CD1c-positive myeloid dendritic cell (primary cell): ENCODE measurements at regions not wholly inside any gene's neighbourhood (a gene's known extent, or its start where the extent isn't known, plus 50 kb on each side); places are given as distances from the start of the nearest gene placed in this dataset.
"Not testable (repeated sequence)": the region's sequence is repeated elsewhere in the genome, so short reads cannot be mapped to it uniquely, and the experiment has no call there.

Experiments
- DNase-seq: peaks from one replicate; pipeline ENCODE4 v3.0.0-alpha.2; 2016; ENCODE audit errors: extremely low spot score

GRCh38 chr5:8710426-8710930, 835.4 kb downstream of the SEMA5A start:
- no peak for DNase-seq

DNA sequence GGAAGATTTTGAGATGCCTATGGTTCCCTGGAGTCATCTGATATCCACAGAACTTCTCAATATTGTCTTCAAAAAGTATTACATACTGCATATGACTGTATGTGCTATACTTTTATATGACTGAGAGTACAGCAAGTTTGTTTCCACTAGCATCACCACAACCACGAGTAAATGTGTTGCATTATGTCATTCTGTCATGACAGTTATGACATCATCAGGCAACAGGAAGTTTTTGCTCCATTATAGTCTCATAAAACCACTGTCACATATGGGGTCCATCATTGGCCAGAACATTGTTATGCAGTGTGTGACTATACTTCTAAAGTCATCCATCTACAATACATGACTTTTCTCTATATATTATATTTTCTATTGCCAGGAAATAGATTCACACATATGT, 831.7 kb downstream of the SEMA5A start:
- DNase-seq, result no peak

DNA sequence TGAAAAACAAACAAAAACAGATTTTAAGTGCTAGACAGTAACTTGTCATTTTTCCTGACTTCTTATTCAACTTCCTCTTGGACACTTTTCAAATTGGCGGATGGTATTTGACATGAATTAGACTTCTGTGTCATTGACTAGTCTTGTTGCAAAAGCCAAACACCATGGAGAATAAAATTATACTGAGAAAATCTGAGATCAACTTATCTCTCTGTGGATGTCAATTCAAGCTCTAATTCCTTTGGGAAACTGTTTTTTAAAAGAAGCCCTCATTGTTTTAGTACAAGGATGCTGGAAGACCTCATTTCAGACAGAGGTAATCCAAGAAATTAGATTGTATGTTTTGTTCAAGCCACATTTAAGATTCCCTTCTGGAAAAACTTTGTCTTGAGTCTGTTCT, 831.0 kb downstream of the SEMA5A start:
- no peak for DNase-seq

DNA sequence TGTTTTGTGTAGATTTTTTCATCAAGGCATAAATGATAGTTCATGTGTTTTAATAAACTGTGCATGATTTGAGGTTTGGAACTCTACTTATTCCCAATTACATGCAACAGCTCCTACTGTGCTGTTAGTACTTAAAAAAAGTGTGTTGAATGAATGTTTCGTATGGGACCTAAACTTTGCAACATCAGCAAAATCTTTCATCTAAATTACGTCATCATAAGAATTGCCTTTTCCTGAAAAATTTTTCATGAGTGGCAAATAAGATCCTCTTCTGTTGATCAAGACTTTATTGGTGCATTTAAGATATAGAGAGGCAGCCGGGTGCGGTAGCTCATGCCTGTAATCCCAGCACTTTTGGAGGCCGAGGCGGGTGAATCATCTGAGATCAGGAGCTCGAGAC, 826.1 kb downstream of the SEMA5A start:
- no peak for DNase-seq

DNA sequence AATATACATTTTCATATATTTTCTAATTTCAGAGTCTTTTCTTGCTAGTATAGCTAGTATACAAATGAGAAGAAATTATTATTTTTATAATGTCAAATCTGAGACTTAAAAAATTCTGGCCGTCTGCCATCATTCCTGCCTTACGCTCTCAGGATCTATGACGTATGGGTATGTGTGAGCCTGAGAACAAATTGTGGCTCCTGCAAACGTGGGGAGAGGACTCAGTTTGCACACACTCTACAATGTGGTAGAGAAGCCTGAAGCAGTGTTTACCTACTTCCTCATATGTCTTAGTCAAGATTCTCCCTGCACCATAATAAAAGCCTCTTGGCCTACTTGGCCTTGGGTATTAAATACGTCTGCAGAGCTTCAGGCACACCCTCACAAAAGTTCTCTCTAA, 825.4 kb downstream of the SEMA5A start:
- DNase-seq, result no peak

DNA sequence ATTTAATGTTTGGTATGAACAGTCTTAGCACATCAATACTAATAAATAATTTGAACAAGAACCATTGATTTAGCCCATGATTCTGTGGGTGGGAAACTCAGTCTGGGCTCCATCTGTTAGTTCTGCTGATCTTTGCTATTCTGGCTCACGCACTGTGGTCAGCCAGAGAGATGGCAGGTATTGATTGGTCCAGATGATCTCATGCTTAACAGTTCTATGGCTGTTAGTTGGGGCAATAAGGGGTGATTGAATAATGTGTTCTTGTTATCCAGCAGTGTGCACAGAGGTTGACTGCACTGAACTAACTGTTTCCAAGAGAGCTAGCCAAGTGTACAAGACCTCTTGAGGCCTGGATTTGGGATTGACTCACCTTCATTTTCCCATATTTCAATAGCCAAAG, 824.3 kb downstream of the SEMA5A start:
- no peak for DNase-seq

GRCh38 chr5:8726383-8727036, 819.4 kb downstream of the SEMA5A start:
- DNase-seq, result no peak

- DNase-seq, result no peak
These were observed 818.5 kb downstream of the SEMA5A start for GRCh38 chr5:8727396-8727795.

- no peak for DNase-seq
These were observed 816.4 kb downstream of the SEMA5A start for GRCh38 chr5:8729437-8729836.

DNA sequence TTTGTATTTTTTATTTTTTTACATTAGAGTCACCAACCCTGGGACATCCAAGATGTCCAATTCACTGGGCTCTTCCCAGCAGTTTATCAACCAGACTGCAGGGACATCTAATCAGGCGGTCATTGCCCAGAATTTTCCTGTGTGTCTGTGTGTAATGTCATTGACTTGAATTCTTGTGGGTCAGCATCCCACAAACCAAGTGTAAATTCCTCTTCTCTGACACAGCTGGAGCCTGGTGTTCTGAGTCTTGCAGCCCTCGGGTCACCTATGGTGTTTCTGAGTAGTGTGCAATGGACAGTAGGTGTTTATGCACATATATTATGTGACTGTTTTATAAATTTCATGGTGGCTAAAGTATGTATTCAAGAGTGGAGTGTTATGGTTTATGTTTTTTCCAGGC, 815.7 kb downstream of the SEMA5A start:
- no peak for DNase-seq

DNA sequence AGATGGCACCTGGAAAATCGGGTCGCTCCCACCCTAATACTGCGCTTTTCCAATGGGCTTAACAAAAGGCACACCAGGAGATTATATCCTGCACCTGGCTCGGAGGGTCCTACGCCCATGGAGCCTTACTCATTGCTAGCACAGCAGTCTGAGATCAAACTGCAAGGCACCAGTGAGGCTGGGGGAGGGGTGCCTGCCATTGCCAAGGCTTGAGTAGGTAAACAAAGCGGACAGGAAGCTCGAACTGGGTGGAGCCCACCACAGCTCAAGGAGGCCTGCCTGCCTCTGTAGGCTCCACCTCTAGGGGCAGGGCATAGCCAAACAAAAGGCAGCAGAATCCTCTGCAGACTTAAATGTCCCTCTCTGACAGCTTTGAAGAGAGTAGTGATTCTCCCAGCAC, 814.8 kb downstream of the SEMA5A start:
- DNase-seq, result not testable (repeated sequence)

- DNase-seq, result no peak
These were observed 805.3 kb downstream of the SEMA5A start for GRCh38 chr5:8740595-8740994.

DNA sequence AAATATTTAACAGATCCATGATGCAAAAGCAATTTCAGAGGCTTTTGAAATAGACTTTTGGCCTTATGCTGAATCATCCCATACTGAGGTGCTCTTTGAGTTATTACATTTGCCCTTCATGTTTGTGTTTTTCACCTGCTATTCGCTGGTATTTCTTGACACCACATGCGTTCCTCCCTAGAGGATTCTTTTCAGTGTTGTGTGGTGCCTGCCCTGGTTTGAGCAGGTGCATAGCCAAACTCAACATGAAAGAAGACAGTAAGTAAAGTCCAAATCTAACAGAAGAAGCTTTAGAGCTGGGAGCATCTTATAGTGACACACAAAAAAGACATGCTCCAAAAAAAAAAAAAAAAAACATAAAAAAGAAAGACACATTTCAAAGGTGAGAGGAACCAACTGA, 796.3 kb downstream of the SEMA5A start:
- no peak for DNase-seq

- DNase-seq, result no peak
These were observed 795.8 kb downstream of the SEMA5A start for GRCh38 chr5:8750100-8750499.

GRCh38 chr5:8751971-8752370, 793.9 kb downstream of the SEMA5A start:
- no peak for DNase-seq

- no peak for DNase-seq
These were observed 793.3 kb downstream of the SEMA5A start for GRCh38 chr5:8752595-8752994.

- no peak for DNase-seq
These were observed 789.3 kb downstream of the SEMA5A start for GRCh38 chr5:8756498-8757084.

DNA sequence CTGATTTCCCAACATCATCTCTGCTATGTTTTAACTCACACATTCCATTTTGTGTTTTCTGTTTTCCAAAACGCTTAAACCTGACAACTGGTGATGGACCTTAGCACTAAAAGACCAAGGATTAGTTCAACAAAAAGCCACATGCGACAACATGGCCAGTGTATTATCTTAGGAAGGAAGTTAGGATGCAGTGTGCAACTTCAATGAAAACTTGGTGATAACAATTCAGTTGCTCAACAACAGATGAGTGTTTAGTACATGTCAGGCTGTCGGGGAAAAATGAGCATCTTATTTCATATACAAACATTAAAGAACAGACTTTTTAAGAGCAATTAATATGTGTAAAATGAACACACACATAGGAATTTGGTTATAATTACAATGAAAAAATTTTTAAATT, 780.0 kb downstream of the SEMA5A start:
- no peak for DNase-seq

GRCh38 chr5:8766448-8766847, 779.4 kb downstream of the SEMA5A start:
- DNase-seq, result no peak

DNA sequence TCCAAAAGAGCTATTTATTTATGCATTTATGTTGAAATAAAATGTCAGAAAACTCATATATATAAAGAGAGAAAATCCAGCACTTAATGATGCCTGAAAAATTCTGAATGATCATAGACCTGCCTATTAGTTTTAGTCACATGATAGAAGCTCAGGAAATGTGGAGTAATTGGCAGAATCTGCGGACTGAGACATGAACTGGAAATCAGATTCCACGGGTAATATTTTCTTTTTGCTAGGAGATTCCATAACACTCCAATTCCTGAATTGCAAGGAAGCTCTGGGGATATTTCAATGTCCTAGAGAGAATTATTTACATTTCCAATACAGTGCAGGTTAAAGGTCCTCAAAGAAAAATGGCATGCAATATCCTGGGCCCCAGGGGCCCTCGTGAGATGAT, 778.8 kb downstream of the SEMA5A start:
- DNase-seq, result no peak

DNA sequence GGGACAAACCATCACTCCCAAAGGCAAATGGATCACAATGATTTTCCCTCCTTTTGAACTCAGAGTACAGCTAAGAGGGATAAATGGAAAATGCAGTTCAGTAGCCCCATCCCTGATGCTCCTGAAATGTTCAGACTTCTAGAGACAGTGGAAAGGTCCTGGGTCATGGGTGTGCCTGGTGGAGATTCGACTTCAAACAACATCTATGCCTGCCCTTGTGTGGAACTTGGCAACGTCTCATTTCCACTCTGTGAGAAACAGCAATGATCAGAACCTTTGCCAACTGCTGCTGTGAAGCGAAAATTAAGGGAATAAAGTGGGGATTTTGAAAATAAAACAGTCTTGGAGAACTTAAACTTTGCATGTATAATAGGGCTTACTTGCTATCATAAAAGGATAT, 778.1 kb downstream of the SEMA5A start:
- no peak for DNase-seq

- no peak for DNase-seq
These were observed 776.2 kb downstream of the SEMA5A start for GRCh38 chr5:8769631-8770030.

- no peak for DNase-seq
These were observed 775.4 kb downstream of the SEMA5A start for GRCh38 chr5:8770431-8770830.
